Mucosa of descending colon (tissue), 3 donors: ENCODE measurements at regions not wholly inside any gene's neighbourhood (a gene's known extent, or its start where the extent isn't known, plus 50 kb on each side); places are given as distances from the start of the nearest gene placed in this dataset.

Experiments
- ATAC-seq: fragments of 200-7000 bp; cut with Tn5 transposase; one replicate; pipeline ENCODE4 v1.9.1; 2020; ENCODE audit warnings: mild to moderate bottlenecking, moderate library complexity
- DNase-seq, 3 donors: peaks; one replicate each; pipeline ENCODE4 v3.0.0-alpha.2; 2020
- H3K36me3 ChIP-seq: fragments of 200-600 bp; one replicate; pipeline ENCODE4 v1.8.0; 2021; ENCODE audit warnings: low read depth, mild to moderate bottlenecking
- H3K4me1 ChIP-seq: fragments of 200-600 bp; one replicate; pipeline ENCODE4 v1.8.0; 2021; ENCODE audit warnings: low read depth, mild to moderate bottlenecking
- H3K4me3 ChIP-seq: fragments of 200-600 bp; one replicate; pipeline ENCODE4 v1.8.0; 2021; ENCODE audit warnings: mild to moderate bottlenecking
- H3K9me3 ChIP-seq: fragments of 200-600 bp; one replicate; pipeline ENCODE4 v1.8.0; 2021; ENCODE audit warnings: mild to moderate bottlenecking
- intact Hi-C, 2 donors: fragments of 100-400 bp; cut with DNase I in 1 of 2; cut with micrococcal nuclease in 1 of 2; formaldehyde crosslinking; loops; one replicate each; pipeline versions ENCODE4 v1.11.0 to v1.11.1; 2022; cut with DNase I, micrococcal nuclease
- TF ChIP-seq, protein P1 (sequence below): fragments of 200-600 bp; IDR thresholded peaks from one replicate; pipeline ENCODE4 v1.8.0; 2022; ENCODE audit warnings: antibody characterized with exemption, mild to moderate bottlenecking
- donor health status: DM: no; HTN: no; CAD: no; lungs with moderate emphysema.
- donor health status: DM: no; HTN: no; CAD: no.
- donor health status: DM: no; HTN: yes; CAD: no.

DNA sequence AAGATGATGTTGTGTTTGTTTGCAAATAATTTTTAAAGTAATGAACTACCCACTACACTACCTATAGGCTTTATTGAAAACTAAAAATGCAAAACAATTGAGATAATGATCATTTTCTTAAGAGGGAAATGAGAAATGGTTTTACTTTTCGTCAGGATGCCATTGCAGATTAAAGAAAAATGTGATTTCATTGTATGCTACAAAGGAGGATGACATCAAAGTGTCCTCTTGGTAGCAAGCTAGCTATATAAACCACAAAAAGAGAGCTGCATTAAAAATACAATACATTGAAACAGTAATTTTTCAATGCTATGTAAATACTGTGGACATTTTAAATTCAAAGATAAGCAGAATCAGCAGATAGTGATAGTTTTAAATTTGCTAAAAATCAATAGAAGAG lies 87.5 kb upstream of the DPYD start:
- Histone ChIP-seq H3K36me3 (no peaks in the 10 kb centered on the region), H3K4me1 (peaks cover under 1% of the 10 kb centered on the region), H3K9me3 (no peaks in the 10 kb centered on the region), H3K4me3 (no peak overlapping the region)
- DNase-seq (no peak), ATAC-seq (no peak)
- intact Hi-C loops = no loop called here
- TF ChIP-seq, protein P1, sequence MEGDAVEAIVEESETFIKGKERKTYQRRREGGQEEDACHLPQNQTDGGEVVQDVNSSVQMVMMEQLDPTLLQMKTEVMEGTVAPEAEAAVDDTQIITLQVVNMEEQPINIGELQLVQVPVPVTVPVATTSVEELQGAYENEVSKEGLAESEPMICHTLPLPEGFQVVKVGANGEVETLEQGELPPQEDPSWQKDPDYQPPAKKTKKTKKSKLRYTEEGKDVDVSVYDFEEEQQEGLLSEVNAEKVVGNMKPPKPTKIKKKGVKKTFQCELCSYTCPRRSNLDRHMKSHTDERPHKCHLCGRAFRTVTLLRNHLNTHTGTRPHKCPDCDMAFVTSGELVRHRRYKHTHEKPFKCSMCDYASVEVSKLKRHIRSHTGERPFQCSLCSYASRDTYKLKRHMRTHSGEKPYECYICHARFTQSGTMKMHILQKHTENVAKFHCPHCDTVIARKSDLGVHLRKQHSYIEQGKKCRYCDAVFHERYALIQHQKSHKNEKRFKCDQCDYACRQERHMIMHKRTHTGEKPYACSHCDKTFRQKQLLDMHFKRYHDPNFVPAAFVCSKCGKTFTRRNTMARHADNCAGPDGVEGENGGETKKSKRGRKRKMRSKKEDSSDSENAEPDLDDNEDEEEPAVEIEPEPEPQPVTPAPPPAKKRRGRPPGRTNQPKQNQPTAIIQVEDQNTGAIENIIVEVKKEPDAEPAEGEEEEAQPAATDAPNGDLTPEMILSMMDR = no peak

DNA sequence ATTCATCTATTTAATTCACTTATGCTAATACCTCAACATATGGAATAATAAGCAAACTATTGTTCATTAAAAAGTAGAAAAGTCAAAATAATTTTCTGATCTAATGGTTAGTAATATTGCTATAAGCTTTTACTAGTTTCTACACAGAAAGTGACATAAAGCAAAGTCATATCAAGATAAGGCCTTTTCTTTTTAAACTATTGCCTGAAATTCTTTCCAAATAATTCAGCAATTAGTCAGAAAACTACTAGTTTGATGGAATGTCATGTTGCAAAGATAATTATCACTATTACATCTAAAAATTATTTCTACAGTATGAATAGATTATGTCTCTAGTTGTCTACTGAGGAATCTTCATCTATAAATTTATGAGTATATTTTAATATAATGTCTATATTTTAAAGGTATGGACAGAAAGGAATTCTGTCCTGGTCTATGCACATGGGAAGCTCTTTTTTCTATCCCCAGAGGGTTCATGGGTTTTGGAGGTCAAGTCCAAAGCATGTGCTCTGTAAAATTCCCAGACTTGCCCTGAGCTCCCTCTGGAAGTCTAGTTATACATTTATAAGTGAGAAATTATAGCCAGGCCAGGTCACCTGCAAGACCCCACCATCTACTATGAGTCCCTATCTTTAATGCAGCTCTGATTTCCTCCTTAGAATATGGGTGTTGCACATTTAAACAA lies 84.6 kb upstream of the DPYD start:
- H3K4me3 ChIP-seq = no peak overlapping the region
- TF ChIP-seq, protein P1 = no peak
- ATAC-seq = no peak
- intact Hi-C loops = no loop called here
- no peak for DNase-seq
- H3K9me3 ChIP-seq = no peaks in the 10 kb centered on the region
- H3K4me1 ChIP-seq = peaks cover 6% of the 10 kb centered on the region
- H3K36me3 ChIP-seq = no peaks in the 10 kb centered on the region

DNA sequence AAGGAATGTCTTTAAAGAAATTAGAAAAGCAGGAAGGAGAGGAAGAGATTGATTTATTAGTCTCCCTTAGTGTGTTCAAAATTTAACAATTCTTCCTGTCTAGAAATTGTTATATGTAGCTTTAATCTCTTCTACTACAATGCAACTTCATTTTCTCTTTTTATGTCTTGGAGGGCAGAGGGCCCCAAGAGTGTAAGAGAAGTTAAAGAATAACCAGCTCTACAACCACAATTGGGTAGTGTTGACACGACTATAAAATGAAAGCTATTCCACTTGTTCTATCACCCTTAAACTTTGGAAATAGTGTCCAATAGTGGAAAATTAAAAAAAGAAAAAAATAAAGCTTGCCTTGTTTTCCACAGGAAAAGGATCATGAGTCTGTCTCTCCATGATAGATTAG lies 82.6 kb upstream of the DPYD start:
- Histone ChIP-seq H3K9me3 (no peaks in the 10 kb centered on the region), H3K4me1 (peaks cover 6% of the 10 kb centered on the region), H3K36me3 (no peaks in the 10 kb centered on the region), H3K4me3 (no peak overlapping the region)
- DNase-seq (peak in 1 of 3 donors; percentile 12), ATAC-seq (peak; percentile 45)
- TF ChIP-seq, protein P1 = no peak
- intact Hi-C loops = no loop called here

DNA sequence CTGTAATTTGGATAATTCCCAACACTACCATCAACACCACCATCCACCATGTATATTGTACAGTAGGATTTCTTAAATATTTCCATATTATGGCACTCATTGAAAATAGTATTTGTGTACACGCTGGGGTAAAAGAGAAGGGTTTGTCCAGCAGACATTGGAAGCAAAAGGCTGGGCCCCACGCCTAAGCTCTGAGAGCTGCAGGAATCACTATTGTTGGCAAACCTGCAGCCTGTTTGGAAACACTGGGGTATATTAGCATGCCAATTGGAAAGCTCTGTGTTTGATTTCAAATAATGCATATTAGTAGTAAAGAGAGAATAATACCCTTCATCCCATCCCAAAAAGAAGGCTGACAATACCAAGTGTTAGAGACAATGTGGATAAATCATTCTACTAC lies 81.5 kb upstream of the DPYD start:
- H3K4me1 ChIP-seq = peaks cover 6% of the 10 kb centered on the region
- no peak for ATAC-seq
- intact Hi-C loops = no loop called here
- TF ChIP-seq, protein P1 = no peak
- no peak overlapping the region for H3K4me3 ChIP-seq
- H3K9me3 ChIP-seq = no peaks in the 10 kb centered on the region
- no peaks in the 10 kb centered on the region for H3K36me3 ChIP-seq
- DNase-seq = no peak

DNA sequence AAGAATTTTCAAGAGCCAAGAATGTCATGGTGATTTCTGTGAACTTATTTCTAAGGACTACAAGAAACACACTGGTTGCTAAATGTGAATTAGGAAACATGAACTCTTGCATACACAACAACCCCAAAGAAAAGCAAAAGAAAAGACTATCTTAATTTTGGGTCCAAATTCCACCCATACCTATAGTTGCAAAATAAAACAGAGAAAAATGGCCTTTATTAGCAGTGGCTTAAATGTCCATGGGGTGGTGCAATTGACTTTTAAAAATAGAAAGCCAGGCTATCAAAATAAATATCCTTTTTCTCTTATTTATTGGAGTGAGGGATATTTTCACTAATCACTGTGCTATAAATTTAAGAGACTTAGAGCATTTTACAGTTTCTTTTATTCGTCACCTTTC lies 80.9 kb upstream of the DPYD start:
- Histone ChIP-seq H3K9me3 (no peaks in the 10 kb centered on the region), H3K4me1 (peaks cover 6% of the 10 kb centered on the region), H3K36me3 (no peaks in the 10 kb centered on the region), H3K4me3 (no peak overlapping the region)
- TF ChIP-seq, protein P1 = no peak
- ATAC-seq = no peak
- intact Hi-C loops = no loop called here
- no peak for DNase-seq

DNA sequence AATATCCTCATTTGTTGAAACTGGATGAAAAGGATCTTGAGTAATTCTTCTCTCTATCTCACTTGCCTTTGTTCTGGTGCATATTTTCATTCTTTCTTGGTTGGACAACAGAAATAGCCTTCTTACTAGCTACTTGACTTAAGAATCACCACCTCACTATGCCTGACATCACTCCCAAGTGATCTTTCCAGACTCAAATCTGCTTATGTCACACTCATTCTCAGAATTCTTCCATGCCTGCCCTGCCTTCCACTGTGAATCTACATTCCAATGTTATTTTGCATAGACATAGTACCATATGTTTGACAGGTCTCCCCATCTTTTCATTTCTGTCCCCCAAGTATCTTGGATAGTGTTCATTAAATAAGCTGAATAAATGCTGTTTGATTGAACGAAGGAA lies 78.5 kb upstream of the DPYD start:
- no peak for ATAC-seq
- no peak for DNase-seq
- peaks cover 6% of the 10 kb centered on the region for H3K4me1 ChIP-seq
- TF ChIP-seq, protein P1 = no peak
- H3K36me3 ChIP-seq = no peaks in the 10 kb centered on the region
- H3K9me3 ChIP-seq = no peaks in the 10 kb centered on the region
- no peak overlapping the region for H3K4me3 ChIP-seq
- intact Hi-C loops = no loop called here
